ENCODE measurements at regions not wholly inside any gene's neighbourhood (a gene's known extent, or its start where the extent isn't known, plus 50 kb on each side); places are given as distances from the start of the nearest gene placed in this dataset.

- Mint-ChIP-seq H3K9me3 (no peaks in the 10 kb centered on the region), H3K27me3 (peaks cover 2% of the 10 kb centered on the region), H3K4me1 (ENCODE audit: low read depth) (peaks cover 3% of the 10 kb centered on the region), H3K27ac (no peak overlapping the region), H3K36me3 (ENCODE audit: low read depth) (no peaks in the 10 kb centered on the region), H3K4me3 (no peak overlapping the region)
- ChIA-PET CTCF (no interaction called here), POLR2A (no interaction called here)
- no peak for ATAC-seq
- TF ChIP-seq, protein P1, sequence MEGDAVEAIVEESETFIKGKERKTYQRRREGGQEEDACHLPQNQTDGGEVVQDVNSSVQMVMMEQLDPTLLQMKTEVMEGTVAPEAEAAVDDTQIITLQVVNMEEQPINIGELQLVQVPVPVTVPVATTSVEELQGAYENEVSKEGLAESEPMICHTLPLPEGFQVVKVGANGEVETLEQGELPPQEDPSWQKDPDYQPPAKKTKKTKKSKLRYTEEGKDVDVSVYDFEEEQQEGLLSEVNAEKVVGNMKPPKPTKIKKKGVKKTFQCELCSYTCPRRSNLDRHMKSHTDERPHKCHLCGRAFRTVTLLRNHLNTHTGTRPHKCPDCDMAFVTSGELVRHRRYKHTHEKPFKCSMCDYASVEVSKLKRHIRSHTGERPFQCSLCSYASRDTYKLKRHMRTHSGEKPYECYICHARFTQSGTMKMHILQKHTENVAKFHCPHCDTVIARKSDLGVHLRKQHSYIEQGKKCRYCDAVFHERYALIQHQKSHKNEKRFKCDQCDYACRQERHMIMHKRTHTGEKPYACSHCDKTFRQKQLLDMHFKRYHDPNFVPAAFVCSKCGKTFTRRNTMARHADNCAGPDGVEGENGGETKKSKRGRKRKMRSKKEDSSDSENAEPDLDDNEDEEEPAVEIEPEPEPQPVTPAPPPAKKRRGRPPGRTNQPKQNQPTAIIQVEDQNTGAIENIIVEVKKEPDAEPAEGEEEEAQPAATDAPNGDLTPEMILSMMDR (IDR thresholded peaks at IDR 0.05), result no peak
- intact Hi-C loops (cut with micrococcal nuclease), result no loop called here
- no peak for DNase-seq
These were observed 121.9 kb upstream of the DPH6 start for GRCh38 chr15:35667908-35668307.

DNA sequence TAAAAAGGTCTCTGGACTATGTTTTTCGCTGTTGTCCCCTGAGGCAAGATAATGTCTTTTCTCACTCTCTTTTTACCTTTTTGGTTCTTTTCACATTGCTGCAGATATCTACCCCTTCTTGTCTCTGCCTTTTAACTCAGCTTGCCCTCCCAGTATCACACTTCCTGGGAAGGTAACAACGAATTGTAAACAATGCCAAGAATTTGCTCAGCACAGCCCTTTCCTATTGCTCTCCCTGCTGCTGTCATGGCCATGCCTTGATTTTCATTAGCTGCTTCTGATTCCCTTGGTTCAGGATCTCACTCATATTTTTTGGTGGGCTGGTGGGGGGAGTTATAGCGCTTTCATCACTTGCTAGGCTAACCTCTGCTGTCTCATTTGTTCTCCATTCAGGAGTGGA is 123.1 kb upstream of the DPH6 start:
- Mint-ChIP-seq H3K27ac (no peak overlapping the region), H3K4me1 (ENCODE audit: low read depth) (peaks cover 4% of the 10 kb centered on the region), H3K4me3 (no peak overlapping the region), H3K36me3 (ENCODE audit: low read depth) (no peaks in the 10 kb centered on the region), H3K9me3 (no peaks in the 10 kb centered on the region), H3K27me3 (peaks cover 2% of the 10 kb centered on the region)
- TF ChIP-seq, protein P1 (IDR thresholded peaks at IDR 0.05), result no peak
- DNase-seq (no peak), ATAC-seq (no peak)
- intact Hi-C loops (cut with micrococcal nuclease), result no loop called here
- POLR2A ChIA-PET, result interaction anchor here (0.6 kb wide), 1 partner anchor 1568 kb away, joined by 3 read pairs; no protein-coding TSS in a partner anchor
- CTCF ChIA-PET, result no interaction called here

DNA sequence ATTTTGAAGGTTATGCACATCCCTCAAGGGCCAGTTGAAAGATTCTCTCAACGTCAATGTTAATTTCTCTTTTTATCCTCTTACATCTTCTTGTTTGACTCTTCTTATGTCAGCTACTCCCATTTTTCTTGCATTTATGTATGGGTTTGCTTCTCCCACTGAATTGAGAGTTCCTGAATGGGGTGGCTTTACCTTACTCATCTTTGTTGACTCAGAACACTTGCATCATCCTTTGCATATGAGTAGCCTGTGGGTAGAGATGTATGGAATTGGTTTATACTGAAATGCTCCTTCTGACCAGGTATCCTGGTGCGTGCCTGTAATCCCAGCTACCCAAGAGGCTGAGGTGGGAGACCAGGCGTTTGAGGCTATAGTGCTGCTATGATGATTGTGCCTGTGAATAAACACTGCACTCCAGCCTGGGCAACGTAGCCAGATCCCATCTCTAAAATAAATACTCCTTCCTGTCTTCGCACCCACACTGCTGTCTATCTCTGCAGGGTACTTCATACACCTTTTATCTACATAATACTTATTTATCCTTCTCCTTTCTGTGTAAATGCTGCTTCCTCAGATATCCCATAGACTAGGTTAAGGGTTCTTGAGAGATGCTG is 123.6 kb upstream of the DPH6 start:
- ChIA-PET CTCF (no interaction called here), POLR2A (interaction anchor here (0.6 kb wide), 1 partner anchor 1568 kb away, joined by 3 read pairs; no protein-coding TSS in a partner anchor)
- Mint-ChIP-seq H3K27ac (no peak overlapping the region), H3K36me3 (ENCODE audit: low read depth) (no peaks in the 10 kb centered on the region), H3K4me3 (no peak overlapping the region), H3K27me3 (peaks cover 2% of the 10 kb centered on the region), H3K4me1 (ENCODE audit: low read depth) (peaks cover 4% of the 10 kb centered on the region), H3K9me3 (no peaks in the 10 kb centered on the region)
- no peak for ATAC-seq
- TF ChIP-seq, protein P1 (IDR thresholded peaks at IDR 0.05), result no peak
- intact Hi-C loops (cut with micrococcal nuclease), result no loop called here
- DNase-seq, result no peak

DNA sequence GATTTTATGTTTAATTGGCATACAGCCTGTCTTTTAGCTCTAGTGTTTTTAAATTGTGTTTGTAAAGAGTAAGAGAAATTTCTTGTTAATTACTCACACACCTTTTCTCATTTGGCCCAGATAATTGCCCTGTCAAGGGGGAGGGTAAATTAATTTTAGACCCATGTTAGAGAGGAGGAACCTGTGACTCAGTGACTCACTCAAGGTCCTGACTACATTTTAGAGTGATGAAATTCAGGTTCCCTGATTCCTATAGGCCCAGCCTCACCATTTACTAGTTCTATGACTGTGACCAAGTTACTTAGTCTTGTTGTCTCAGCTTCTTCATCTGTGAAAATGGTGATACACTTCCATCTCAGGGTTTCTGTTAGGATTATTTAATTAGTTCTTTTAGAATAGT is 125.2 kb upstream of the DPH6 start:
- DNase-seq, result no peak
- H3K4me1 Mint-ChIP-seq (ENCODE audit: low read depth), result peaks cover 4% of the 10 kb centered on the region
- no peak overlapping the region for H3K27ac Mint-ChIP-seq
- ATAC-seq, result no peak
- intact Hi-C loops (cut with micrococcal nuclease), result no loop called here
- no peak overlapping the region for H3K4me3 Mint-ChIP-seq
- no peaks in the 10 kb centered on the region for H3K36me3 Mint-ChIP-seq (ENCODE audit: low read depth)
- no peaks in the 10 kb centered on the region for H3K9me3 Mint-ChIP-seq
- peaks cover 5% of the 10 kb centered on the region for H3K27me3 Mint-ChIP-seq
- ChIA-PET POLR2A (no interaction called here), CTCF (no interaction called here)
- TF ChIP-seq, protein P1 (IDR thresholded peaks at IDR 0.05), result no peak

DNA sequence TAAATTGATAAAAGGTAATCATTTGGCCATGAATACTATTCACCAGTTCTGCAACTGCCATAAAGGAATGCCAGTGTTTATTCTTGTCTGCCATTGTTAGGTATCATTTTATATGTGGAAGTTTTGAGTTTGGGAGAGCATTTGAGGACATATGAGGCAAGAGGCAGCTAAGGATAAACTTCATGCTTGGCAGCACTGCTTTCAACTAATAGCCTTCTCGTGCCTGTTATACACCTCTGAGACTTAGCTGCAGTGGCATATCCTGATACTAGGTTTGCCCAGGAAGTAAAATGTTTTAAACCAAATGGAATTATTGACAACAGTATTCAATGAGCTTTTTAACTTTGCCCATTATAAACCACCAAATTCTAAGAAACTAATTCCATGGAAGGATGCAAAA is 126.0 kb upstream of the DPH6 start:
- TF ChIP-seq, protein P1 (IDR thresholded peaks at IDR 0.05), result no peak
- ChIA-PET CTCF (interaction anchor here (0.8 kb wide), 1 partner anchor 52 kb away, joined by 3 read pairs; no protein-coding TSS in a partner anchor), POLR2A (no interaction called here)
- Mint-ChIP-seq H3K27ac (no peak overlapping the region), H3K4me3 (no peak overlapping the region), H3K36me3 (ENCODE audit: low read depth) (no peaks in the 10 kb centered on the region), H3K27me3 (peaks cover 5% of the 10 kb centered on the region), H3K9me3 (no peaks in the 10 kb centered on the region), H3K4me1 (ENCODE audit: low read depth) (peaks cover 4% of the 10 kb centered on the region)
- DNase-seq (no peak), ATAC-seq (no peak)
- intact Hi-C loops (cut with micrococcal nuclease), result no loop called here
